DMS 273 (cell line): ENCODE measurements at regions not wholly inside any gene's neighbourhood (a gene's known extent, or its start where the extent isn't known, plus 50 kb on each side); places are given as distances from the start of the nearest gene placed in this dataset.

Source experiments
- DNase-seq: peaks from one replicate; lab custom pipeline; 2025; ENCODE audit not compliant: unreplicated experiment; lab: John Stamatoyannopoulos, UW

- no peak for DNase-seq
These were observed 65.6 kb upstream of the CTSO start for GRCh38 chr4:156019246-156019645.

GRCh38 chr4:156018383-156018782 lies 64.7 kb upstream of the CTSO start:
- DNase-seq = no peak

GRCh38 chr4:156015781-156016180 lies 62.1 kb upstream of the CTSO start:
- no peak for DNase-seq

GRCh38 chr4:156006192-156006591 lies 52.5 kb upstream of the CTSO start:
- no peak for DNase-seq
